ENCODE measurements at regions not wholly inside any gene's neighbourhood (a gene's known extent, or its start where the extent isn't known, plus 50 kb on each side); places are given as distances from the start of the nearest gene placed in this dataset.

- Histone ChIP-seq H3K4me2 (ENCODE audit: insufficient read depth, low read length) (no peak overlapping the region), H3K4me1 (ENCODE audit: control insufficient read depth, extremely low read depth, insufficient read depth, low read length) (no peaks in the 10 kb centered on the region), H3K9me3 (replicated peaks; ENCODE audit: control insufficient read depth, insufficient read depth, low read length) (no peaks in the 10 kb centered on the region), H2AFZ (ENCODE audit: low read depth, low read length) (no peak overlapping the region), H4K20me1 (replicated peaks; ENCODE audit: control insufficient read depth, extremely low read depth, insufficient read depth, low read length) (no peaks in the 10 kb centered on the region), H3K9me1 (replicated peaks; ENCODE audit: control insufficient read depth, extremely low read depth, insufficient read depth, low read length) (no peaks in the 10 kb centered on the region), H3K27ac (ENCODE audit: insufficient read depth, low read depth, low read length) (no peak overlapping the region), H3K79me2 (ENCODE audit: control insufficient read depth, insufficient read depth, low read length) (no peaks in the 10 kb centered on the region), H3K9ac (replicated peaks; ENCODE audit: extremely low read depth, insufficient read depth, low read length) (no peak overlapping the region), H3K4me3 (replicated peaks in 1 of 3; ENCODE audit: insufficient read depth in 1 of 3, low read depth in 1 of 3, low read length in 3 of 3) (no peak overlapping the region), H3K27me3 (ENCODE audit: control insufficient read depth in 2 of 2, insufficient read depth in 2 of 2, low read length in 2 of 2) (no peaks in the 10 kb centered on the region), H3K36me3 (ENCODE audit: control insufficient read depth in 2 of 2, extremely low read depth in 1 of 2, insufficient read depth in 2 of 2, low read length in 2 of 2) (no peaks in the 10 kb centered on the region)
- dilution Hi-C loops (cut with MboI; ENCODE audit: extremely low pct_ligation_motif_present, low sequenced_read_pairs) (no loop called here), intact Hi-C loops (cut with micrococcal nuclease) (no loop called here)
- DNase-seq (ENCODE audit: low read depth, low spot score) = no peak
- no peak for TF ChIP-seq JUN (IDR thresholded peaks at IDR 0.05; ENCODE audit: borderline replicate concordance, insufficient read depth, insufficient read length, low read depth)
- TF ChIP-seq MAX (IDR thresholded peaks at IDR 0.05; ENCODE audit: insufficient read depth, insufficient read length) = no peak
- no peak for TF ChIP-seq POLR2AphosphoS5 (IDR thresholded peaks at IDR 0.05; ENCODE audit: insufficient read depth, low read depth, low read length)
- no peak for TF ChIP-seq POLR2A (IDR thresholded peaks at IDR 0.05; ENCODE audit: low read depth, low read length)
- TF ChIP-seq EZH2 (IDR thresholded peaks at IDR 0.05; ENCODE audit: borderline replicate concordance, low read depth, low read length, severe bottlenecking) = no peak
- TF ChIP-seq CTCF (IDR thresholded peaks at IDR 0.05; ENCODE audit: extremely low read depth in 1 of 2, insufficient read depth in 1 of 2, low read depth in 1 of 2, low read length in 2 of 2) = no peak
- POLR2A ChIA-PET = no interaction called here
- BruUV-seq (replicated peaks) = no TSS peak
- CTCF ChIA-PET = no interaction called here
- no peak for FAIRE-seq
Measured at GRCh38 chr10:123550675-123551096, 115.5 kb upstream of the GPR26 start.

GRCh38 chr10:123551259-123551658 lies 114.9 kb upstream of the GPR26 start:
- no peaks in the 10 kb centered on the region for H4K20me1 ChIP-seq (replicated peaks; ENCODE audit: control insufficient read depth, extremely low read depth, insufficient read depth, low read length)
- H3K9me1 ChIP-seq (replicated peaks; ENCODE audit: control insufficient read depth, extremely low read depth, insufficient read depth, low read length) = no peaks in the 10 kb centered on the region
- no peak overlapping the region for H2AFZ ChIP-seq (ENCODE audit: low read depth, low read length)
- intact Hi-C loops (cut with micrococcal nuclease) (no loop called here), dilution Hi-C loops (cut with MboI; ENCODE audit: extremely low pct_ligation_motif_present, low sequenced_read_pairs) (no loop called here)
- no peak overlapping the region for H3K9ac ChIP-seq (replicated peaks; ENCODE audit: extremely low read depth, insufficient read depth, low read length)
- no peak overlapping the region for H3K27ac ChIP-seq (ENCODE audit: insufficient read depth, low read depth, low read length)
- no peaks in the 10 kb centered on the region for H3K79me2 ChIP-seq (ENCODE audit: control insufficient read depth, insufficient read depth, low read length)
- POLR2A ChIA-PET = no interaction called here
- DNase-seq (ENCODE audit: low read depth, low spot score) = no peak
- TF ChIP-seq GATA2 (IDR thresholded peaks at IDR 0.05; ENCODE audit: insufficient read depth, insufficient read length, low read depth, low read length) (no peak), MYC (IDR thresholded peaks at IDR 0.05; ENCODE audit: low read depth, low read length) (no peak), MAX (IDR thresholded peaks at IDR 0.05; ENCODE audit: insufficient read depth, insufficient read length) (no peak), POLR2A (IDR thresholded peaks at IDR 0.05; ENCODE audit: low read depth, low read length) (no peak), FOS (IDR thresholded peaks at IDR 0.05; ENCODE audit: borderline replicate concordance, insufficient read depth, low read length) (no peak), EZH2 (IDR thresholded peaks at IDR 0.05; ENCODE audit: borderline replicate concordance, low read depth, low read length, severe bottlenecking) (no peak), CTCF (IDR thresholded peaks at IDR 0.05; ENCODE audit: extremely low read depth in 1 of 2, insufficient read depth in 1 of 2, low read depth in 1 of 2, low read length in 2 of 2) (no peak), POLR2AphosphoS5 (IDR thresholded peaks at IDR 0.05; ENCODE audit: insufficient read depth, low read depth, low read length) (no peak), JUN (IDR thresholded peaks at IDR 0.05; ENCODE audit: borderline replicate concordance, insufficient read depth, insufficient read length, low read depth) (no peak)
- no peaks in the 10 kb centered on the region for H3K9me3 ChIP-seq (replicated peaks; ENCODE audit: control insufficient read depth, insufficient read depth, low read length)
- H3K4me1 ChIP-seq (ENCODE audit: control insufficient read depth, extremely low read depth, insufficient read depth, low read length) = no peaks in the 10 kb centered on the region
- H3K36me3 ChIP-seq (ENCODE audit: control insufficient read depth in 2 of 2, extremely low read depth in 1 of 2, insufficient read depth in 2 of 2, low read length in 2 of 2) = no peaks in the 10 kb centered on the region
- no peak for FAIRE-seq
- H3K4me2 ChIP-seq (ENCODE audit: insufficient read depth, low read length) = no peak overlapping the region
- BruUV-seq (replicated peaks) = no TSS peak
- no peaks in the 10 kb centered on the region for H3K27me3 ChIP-seq (ENCODE audit: control insufficient read depth in 2 of 2, insufficient read depth in 2 of 2, low read length in 2 of 2)
- CTCF ChIA-PET = no interaction called here
- no peak overlapping the region for H3K4me3 ChIP-seq (replicated peaks in 1 of 3; ENCODE audit: insufficient read depth in 1 of 3, low read depth in 1 of 3, low read length in 3 of 3)
